IMR-90 (cell line): ENCODE measurements at regions not wholly inside any gene's neighbourhood (a gene's known extent, or its start where the extent isn't known, plus 50 kb on each side); places are given as distances from the start of the nearest gene placed in this dataset.

Experiments
- ATAC-seq: fragments of 200-7000 bp; cut with Tn5 transposase; 2 replicates; pipeline ENCODE4 v1.9.1; 2020; ENCODE audit warnings: low read depth, mild to moderate bottlenecking, moderate library complexity
- BruUV-seq: library from RNA; stranded (reverse); fragments of 400-500 nt; replicated peaks from 2 replicates; lab custom pipeline; 2021; lab: Mats Ljungman, UMichigan
- CTCF ChIA-PET: fragments of 300-600 bp; formaldehyde crosslinking; extraction: SDS; loops from one replicate; lab custom pipeline; 2021; ENCODE audit warnings: antibody characterized with exemption; lab: Yijun Ruan, JAX
- POLR2A ChIA-PET: fragments of 300-600 bp; sonication (Branson Sonifier 250); formaldehyde crosslinking; loops from one replicate; lab custom pipeline; 2022; ENCODE audit warnings: antibody characterized with exemption; ENCODE audit not compliant: unreplicated experiment; lab: Charles Lee
- DNase-seq: peaks from one replicate; pipeline ENCODE4 v3.0.0; 2013
- H2AFZ ChIP-seq: replicated peaks from 2 replicates; pipeline ENCODE3; 2013; ENCODE audit warnings: low read length, mild to moderate bottlenecking; ENCODE audit not compliant: poor library complexity
- H2AK5ac ChIP-seq: 2 replicates; pipeline ENCODE4 v1.6.1; 2013; ENCODE audit warnings: low read depth, low read length, inconsistent platforms
- H2AK9ac ChIP-seq: replicated peaks from 2 replicates; pipeline ENCODE3; 2013; ENCODE audit warnings: mild to moderate bottlenecking, low read depth, low read length, moderate library complexity; ENCODE audit not compliant: poor library complexity
- H2BK120ac ChIP-seq: 2 replicates; pipeline ENCODE4 v1.6.1; 2013; ENCODE audit warnings: low read depth, low read length, inconsistent platforms
- H2BK15ac ChIP-seq: 3 replicates; pipeline ENCODE4 v1.6.1; 2013; ENCODE audit warnings: low read depth, low read length, inconsistent platforms
- H2BK20ac ChIP-seq: 2 replicates; pipeline ENCODE4 v1.6.1; 2013; ENCODE audit warnings: low read depth, mild to moderate bottlenecking, inconsistent platforms, low read length, moderate library complexity
- H2BK5ac ChIP-seq: 2 replicates; pipeline ENCODE4 v1.6.1; 2013; ENCODE audit warnings: mild to moderate bottlenecking, low read depth, low read length, inconsistent platforms; ENCODE audit not compliant: poor library complexity, severe bottlenecking
- H3K14ac ChIP-seq: replicated peaks from 2 replicates; pipeline ENCODE4 v1.6.1; 2013; ENCODE audit warnings: low read depth, low read length, inconsistent platforms
- H3K18ac ChIP-seq: 2 replicates; pipeline ENCODE4 v1.6.1; 2013; ENCODE audit warnings: low read depth, low read length, control low read depth
- H3K23ac ChIP-seq: 2 replicates; pipeline ENCODE4 v1.6.1; 2013; ENCODE audit warnings: low read depth, low read length, inconsistent platforms
- H3K27ac ChIP-seq: 2 replicates; pipeline ENCODE4 v1.5.1; 2013; ENCODE audit warnings: mild to moderate bottlenecking, control low read depth, low read length; ENCODE audit not compliant: insufficient read depth
- H3K27me3 ChIP-seq: 2 replicates; pipeline ENCODE4 v1.6.1; 2013; ENCODE audit warnings: low read length; ENCODE audit not compliant: control insufficient read depth, insufficient read depth
- H3K36me3 ChIP-seq: 2 replicates; pipeline ENCODE4 v1.6.1; 2013; ENCODE audit warnings: low read length, mixed read lengths; ENCODE audit not compliant: control insufficient read depth, insufficient read depth
- H3K4ac ChIP-seq: 2 replicates; pipeline ENCODE4 v1.6.1; 2013; ENCODE audit warnings: low read depth, low read length, inconsistent platforms
- H3K4me1 ChIP-seq: 2 replicates; pipeline ENCODE4 v1.6.1; 2013; ENCODE audit warnings: low read length, mixed read lengths; ENCODE audit not compliant: control insufficient read depth, insufficient read depth
- H3K4me2 ChIP-seq: 2 replicates; pipeline ENCODE4 v1.6.1; 2013; ENCODE audit warnings: low read depth, mild to moderate bottlenecking, control low read depth, low read length, moderate library complexity
- H3K4me3 ChIP-seq: 2 replicates; pipeline ENCODE4 v1.5.1; 2013; ENCODE audit warnings: low read depth, mild to moderate bottlenecking, control low read depth, low read length, moderate library complexity; ENCODE audit not compliant: insufficient read depth
- H3K56ac ChIP-seq: 2 replicates; pipeline ENCODE4 v1.6.1; 2013; ENCODE audit warnings: low read length, inconsistent platforms; ENCODE audit not compliant: insufficient read depth; ENCODE audit errors: extremely low read depth
- H3K79me1 ChIP-seq, 2 experiments: 2 replicates each; pipeline ENCODE4 v1.6.1; 2013; ENCODE audit warnings: low read length in 2 of 2, inconsistent platforms in 1 of 2, low read depth in 1 of 2
- H3K9ac ChIP-seq: 2 replicates; pipeline ENCODE4 v1.6.1; 2013; ENCODE audit warnings: low read depth, low read length, control low read depth
- H3K9me1 ChIP-seq: 2 replicates; pipeline ENCODE4 v1.6.1; 2013; ENCODE audit warnings: low read length, inconsistent platforms; ENCODE audit not compliant: insufficient read depth
- H3K9me3 ChIP-seq: 2 replicates; pipeline ENCODE4 v1.6.1; 2013; ENCODE audit warnings: low read length; ENCODE audit not compliant: control insufficient read depth, insufficient read depth
- H4K20me1 ChIP-seq: 2 replicates; pipeline ENCODE4 v1.6.1; 2013; ENCODE audit warnings: low read length, inconsistent platforms; ENCODE audit not compliant: insufficient read depth
- H4K5ac ChIP-seq: 2 replicates; pipeline ENCODE4 v1.6.1; 2013; ENCODE audit warnings: mild to moderate bottlenecking, low read depth, low read length, control low read depth
- H4K8ac ChIP-seq, 2 experiments: 2 replicates each; pipeline ENCODE4 v1.6.1; 2013; ENCODE audit warnings: low read depth in 2 of 2, low read length in 2 of 2, control low read depth in 1 of 2, inconsistent platforms in 1 of 2
- H4K91ac ChIP-seq: 2 replicates; pipeline ENCODE4 v1.6.1; 2013; ENCODE audit warnings: low read depth, low read length, inconsistent platforms; ENCODE audit not compliant: insufficient read depth
- BHLHE40 ChIP-seq: fragments of 150-350 bp; IDR thresholded peaks from 2 replicates; pipeline ENCODE4 v1.6.1; 2016; ENCODE audit warnings: mild to moderate bottlenecking, low read depth, low read length
- CEBPB ChIP-seq: IDR thresholded peaks from 2 replicates; pipeline ENCODE4 v1.6.1; 2012; ENCODE audit warnings: low read depth, low read length, improper control_type of control experiment
- FOS ChIP-seq: fragments of 150-350 bp; IDR thresholded peaks from 2 replicates; pipeline ENCODE4 v1.6.1; 2016; ENCODE audit warnings: low read depth, low read length
- NFE2L2 ChIP-seq: fragments of 150-350 bp; IDR thresholded peaks from 2 replicates; pipeline ENCODE4 v1.6.1; 2016; ENCODE audit warnings: low read depth, mild to moderate bottlenecking, low read length
- POLR2A ChIP-seq: IDR thresholded peaks from 2 replicates; pipeline ENCODE4 v1.6.1; 2012; ENCODE audit warnings: mild to moderate bottlenecking, low read depth, low read length
- WGBS, 2 experiments: methylation state at CpG; one replicate each; pipeline versions ENCODE4 v1.1.5 to v1.1.7; 2013; ENCODE audit warnings: missing lambda C conversion rate in 2 of 2; ENCODE audit not compliant: insufficient read length in 1 of 2; ENCODE audit errors: extremely low coverage in 2 of 2; 5-methylcytosine and 5-hydroxymethylcytosine counted together
- dilution Hi-C: fragments of 300-500 bp; cut with HindIII; formaldehyde crosslinking; loops from one replicate; pipeline ENCODE4 v1.14.3; 2018; ENCODE audit warnings: low sequenced_read_pairs; ENCODE audit not compliant: unreplicated experiment
- in situ Hi-C: fragments of 300-500 bp; cut with MboI; formaldehyde crosslinking; loops from 3 replicates; pipeline ENCODE4 v1.14.3; 2019; ENCODE audit warnings: low sequenced_read_pairs, inconsistent platforms, mixed read lengths
- intact Hi-C: fragments of 100-400 bp; cut with micrococcal nuclease; formaldehyde crosslinking; loops from 2 replicates; pipeline ENCODE4 v1.10.0; 2022

- Histone ChIP-seq H3K23ac (peak overlapping the region; percentile 18; the same call in 1 of the 2 replicates), H3K4me2 (no peak overlapping the region), H4K8ac (peak overlapping the region in 1 of 2 experiments; percentile 46; a peak in 1 of 4 replicates), H3K4me1 (peaks cover 21% of the 10 kb centered on the region), H3K56ac (no peak overlapping the region), H2BK20ac (peak overlapping the region; percentile 54; the same call in 1 of the 2 replicates), H3K79me1 (no peaks in the 10 kb centered on the region), H3K4me3 (no peak overlapping the region), H3K9ac (no peak overlapping the region), H3K9me1 (no peaks in the 10 kb centered on the region; the same call in 1 of the 2 replicates), H3K27me3 (no peaks in the 10 kb centered on the region), H3K4ac (0 out of 2 replicates have a peak overlapping the region, but pooled peaks have one; percentile 20), H3K27ac (no peak overlapping the region), H2BK120ac (peak overlapping the region; percentile 67; the same call in 1 of the 2 replicates), H2AFZ (no peak overlapping the region), H4K91ac (no peak overlapping the region), H2AK9ac (no peak overlapping the region), H4K5ac (no peak overlapping the region), H2BK15ac (peak overlapping the region; percentile 64; the same call in 1 of the 3 replicates), H3K18ac (no peak overlapping the region; the same call in 1 of the 2 replicates), H3K14ac (no peak overlapping the region), H3K9me3 (no peaks in the 10 kb centered on the region), H2AK5ac (no peak overlapping the region), H2BK5ac (peak overlapping the region; percentile 20), H3K36me3 (no peaks in the 10 kb centered on the region), H4K20me1 (no peaks in the 10 kb centered on the region)
- dilution Hi-C loops: no loop called here
- intact Hi-C loops: no loop called here
- in situ Hi-C loops: no loop called here
- ChIA-PET CTCF (no interaction called here), POLR2A (interaction anchor here (0.6 kb wide), 1 partner anchor 231 kb away, joined by 3 read pairs; no protein-coding TSS in a partner anchor)
- BruUV-seq: no TSS peak
- TF ChIP-seq CEBPB: no peak
- peak; percentile 37; the same call in 1 of the 2 replicates for TF ChIP-seq FOS
- no peak for TF ChIP-seq BHLHE40
- TF ChIP-seq POLR2A: no peak
- TF ChIP-seq NFE2L2: no peak
- WGBS, 2 experiments: no CpG with 5 or more reads among the region's 2 CpGs
- peak; percentile 67 for DNase-seq
- no peak; the same call in 1 of the 2 replicates for ATAC-seq
Measured at GRCh38 chr4:148793221-148793620, 351.0 kb upstream of the NR3C2 start.
